NT2/D1 (cell line): ENCODE measurements at regions not wholly inside any gene's neighbourhood (a gene's known extent, or its start where the extent isn't known, plus 50 kb on each side); places are given as distances from the start of the nearest gene placed in this dataset.

Source experiments
- DNase-seq: peaks from one replicate; pipeline ENCODE4 v3.0.0-alpha.2; 2011; ENCODE audit warnings: low read depth, low spot score
- H3K27me3 ChIP-seq: 2 replicates; pipeline ENCODE4 v1.6.0; 2011; ENCODE audit warnings: mild to moderate bottlenecking; ENCODE audit not compliant: insufficient read length, insufficient read depth
- H3K36me3 ChIP-seq: 2 replicates; pipeline ENCODE4 v1.6.1; 2011; ENCODE audit warnings: mild to moderate bottlenecking, low read length, mixed read lengths; ENCODE audit not compliant: insufficient read depth, insufficient read length
- H3K4me1 ChIP-seq: 2 replicates; pipeline ENCODE4 v1.5.1; 2011; ENCODE audit not compliant: insufficient read depth, insufficient read length
- H3K4me3 ChIP-seq: 2 replicates; pipeline ENCODE4 v1.5.1; 2011; ENCODE audit warnings: low read depth; ENCODE audit not compliant: insufficient read length
- H3K9ac ChIP-seq: 2 replicates; pipeline ENCODE4 v1.6.0; 2011; ENCODE audit warnings: low read depth; ENCODE audit not compliant: insufficient read length
- H3K9me3 ChIP-seq: 2 replicates; pipeline ENCODE4 v1.5.1; 2011; ENCODE audit warnings: mild to moderate bottlenecking, low read length; ENCODE audit not compliant: insufficient read depth
- SUZ12 ChIP-seq: IDR thresholded peaks from 2 replicates; pipeline ENCODE4 v1.6.1; 2011; ENCODE audit not compliant: insufficient read length, insufficient read depth; ENCODE audit errors: extremely low read depth
- YY1 ChIP-seq: IDR thresholded peaks from 2 replicates; pipeline ENCODE4 v1.6.1; 2011; ENCODE audit not compliant: insufficient read length, insufficient read depth
- ZNF274 ChIP-seq: IDR thresholded peaks from 2 replicates; pipeline ENCODE4 v1.6.1; 2011; ENCODE audit warnings: mild to moderate bottlenecking, low read depth, low read length

DNA sequence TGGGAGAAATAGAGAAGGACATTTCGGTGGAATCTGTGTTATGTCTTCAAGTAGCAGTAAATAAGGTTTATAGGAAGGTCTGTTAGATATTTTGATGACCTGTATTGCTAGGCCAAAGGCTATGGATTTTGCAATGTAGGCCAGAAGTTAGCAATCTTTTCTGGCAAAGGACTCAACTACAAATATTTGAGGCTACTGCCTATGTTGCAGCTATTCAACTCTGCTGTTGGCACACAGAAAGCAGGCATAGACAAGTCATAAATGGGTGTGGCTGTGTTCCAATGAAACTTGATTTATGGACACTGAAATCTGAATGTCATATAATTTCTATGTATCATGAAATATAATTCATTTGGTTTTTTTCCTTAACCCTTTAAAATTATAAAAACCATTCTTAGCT is 438.7 kb upstream of the C2CD4B start:
- TF ChIP-seq YY1 (no peak), SUZ12 (no peak), ZNF274 (no peak)
- no peaks in the 10 kb centered on the region for H3K27me3 ChIP-seq
- H3K9ac ChIP-seq: no peak overlapping the region
- no peaks in the 10 kb centered on the region for H3K36me3 ChIP-seq
- no peaks in the 10 kb centered on the region for H3K9me3 ChIP-seq
- DNase-seq: no peak
- H3K4me3 ChIP-seq: no peak overlapping the region
- no peaks in the 10 kb centered on the region for H3K4me1 ChIP-seq

- no peak for DNase-seq
- H3K9me3 ChIP-seq: no peaks in the 10 kb centered on the region
- H3K4me1 ChIP-seq: no peaks in the 10 kb centered on the region
- H3K36me3 ChIP-seq: no peaks in the 10 kb centered on the region
- no peak overlapping the region for H3K4me3 ChIP-seq
- H3K9ac ChIP-seq: no peak overlapping the region
- H3K27me3 ChIP-seq: no peaks in the 10 kb centered on the region
- no peak for TF ChIP-seq ZNF274
- TF ChIP-seq YY1: no peak
- no peak for TF ChIP-seq SUZ12
These were observed 437.3 kb upstream of the TPM1 start for GRCh38 chr15:62605282-62605681.

- no peak overlapping the region for H3K4me3 ChIP-seq
- no peak overlapping the region for H3K9ac ChIP-seq
- TF ChIP-seq ZNF274: no peak
- TF ChIP-seq YY1: no peak
- TF ChIP-seq SUZ12: no peak
- no peaks in the 10 kb centered on the region for H3K27me3 ChIP-seq
- no peaks in the 10 kb centered on the region for H3K4me1 ChIP-seq
- H3K9me3 ChIP-seq: no peaks in the 10 kb centered on the region
- no peak for DNase-seq
- H3K36me3 ChIP-seq: no peaks in the 10 kb centered on the region
These were observed 436.0 kb upstream of the TPM1 start for GRCh38 chr15:62606376-62607113.

- no peak for DNase-seq
- TF ChIP-seq YY1 (no peak), SUZ12 (no peak), ZNF274 (no peak)
These were observed 435.5 kb upstream of the TPM1 start for GRCh38 chr15:62607114-62607462.

GRCh38 chr15:62607643-62608042 is 434.9 kb upstream of the TPM1 start:
- no peaks in the 10 kb centered on the region for H3K36me3 ChIP-seq
- H3K9ac ChIP-seq: no peak overlapping the region
- no peak for DNase-seq
- H3K4me3 ChIP-seq: no peak overlapping the region
- H3K4me1 ChIP-seq: no peaks in the 10 kb centered on the region
- no peaks in the 10 kb centered on the region for H3K27me3 ChIP-seq
- no peak for TF ChIP-seq YY1
- no peak for TF ChIP-seq SUZ12
- no peak for TF ChIP-seq ZNF274
- H3K9me3 ChIP-seq: no peaks in the 10 kb centered on the region

More at GRCh38 chr15:62607114-62607462, 435.5 kb upstream of the TPM1 start:
- Histone ChIP-seq H3K4me3 (no peak overlapping the region), H3K9ac (no peak overlapping the region), H3K36me3 (no peaks in the 10 kb centered on the region), H3K9me3 (no peaks in the 10 kb centered on the region), H3K27me3 (no peaks in the 10 kb centered on the region), H3K4me1 (no peaks in the 10 kb centered on the region)

DNA sequence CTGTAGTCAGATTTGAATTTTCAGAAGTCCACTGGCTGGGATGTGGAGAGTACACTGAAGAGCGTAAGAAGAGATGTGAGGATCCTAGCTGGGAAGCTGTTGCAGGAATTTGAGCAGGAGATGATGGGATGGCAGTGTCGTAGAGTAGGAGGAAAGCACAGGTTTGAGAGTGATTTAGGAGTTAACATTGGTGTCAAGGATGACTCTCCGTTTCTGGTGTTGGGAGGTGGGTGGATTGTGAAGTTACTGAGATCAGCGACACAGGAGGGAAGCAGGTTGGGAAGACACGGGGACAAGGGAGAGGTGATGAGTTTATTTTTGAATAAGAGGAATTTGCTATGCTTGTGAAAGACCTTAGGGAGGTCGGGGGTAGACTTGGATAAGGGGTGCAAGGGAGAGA is 434.2 kb upstream of the TPM1 start:
- no peak overlapping the region for H3K4me3 ChIP-seq
- H3K36me3 ChIP-seq: no peaks in the 10 kb centered on the region
- DNase-seq: no peak
- no peaks in the 10 kb centered on the region for H3K4me1 ChIP-seq
- no peaks in the 10 kb centered on the region for H3K9me3 ChIP-seq
- H3K9ac ChIP-seq: no peak overlapping the region
- TF ChIP-seq SUZ12 (no peak), YY1 (no peak), ZNF274 (no peak)
- H3K27me3 ChIP-seq: no peaks in the 10 kb centered on the region

GRCh38 chr15:62610265-62610869 is 432.2 kb upstream of the TPM1 start:
- Histone ChIP-seq H3K4me3 (no peak overlapping the region), H3K4me1 (no peaks in the 10 kb centered on the region), H3K9me3 (no peaks in the 10 kb centered on the region), H3K27me3 (no peaks in the 10 kb centered on the region), H3K9ac (no peak overlapping the region), H3K36me3 (no peaks in the 10 kb centered on the region)
- TF ChIP-seq ZNF274: no peak
- no peak for TF ChIP-seq SUZ12
- no peak for TF ChIP-seq YY1
- DNase-seq: no peak
